ENCODE measurements at regions not wholly inside any gene's neighbourhood (a gene's known extent, or its start where the extent isn't known, plus 50 kb on each side); places are given as distances from the start of the nearest gene placed in this dataset.

GRCh38 chr22:49566141-49566541 lies 261.5 kb downstream of the BRD1 start:
- TF ChIP-seq, protein P1, sequence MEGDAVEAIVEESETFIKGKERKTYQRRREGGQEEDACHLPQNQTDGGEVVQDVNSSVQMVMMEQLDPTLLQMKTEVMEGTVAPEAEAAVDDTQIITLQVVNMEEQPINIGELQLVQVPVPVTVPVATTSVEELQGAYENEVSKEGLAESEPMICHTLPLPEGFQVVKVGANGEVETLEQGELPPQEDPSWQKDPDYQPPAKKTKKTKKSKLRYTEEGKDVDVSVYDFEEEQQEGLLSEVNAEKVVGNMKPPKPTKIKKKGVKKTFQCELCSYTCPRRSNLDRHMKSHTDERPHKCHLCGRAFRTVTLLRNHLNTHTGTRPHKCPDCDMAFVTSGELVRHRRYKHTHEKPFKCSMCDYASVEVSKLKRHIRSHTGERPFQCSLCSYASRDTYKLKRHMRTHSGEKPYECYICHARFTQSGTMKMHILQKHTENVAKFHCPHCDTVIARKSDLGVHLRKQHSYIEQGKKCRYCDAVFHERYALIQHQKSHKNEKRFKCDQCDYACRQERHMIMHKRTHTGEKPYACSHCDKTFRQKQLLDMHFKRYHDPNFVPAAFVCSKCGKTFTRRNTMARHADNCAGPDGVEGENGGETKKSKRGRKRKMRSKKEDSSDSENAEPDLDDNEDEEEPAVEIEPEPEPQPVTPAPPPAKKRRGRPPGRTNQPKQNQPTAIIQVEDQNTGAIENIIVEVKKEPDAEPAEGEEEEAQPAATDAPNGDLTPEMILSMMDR (IDR thresholded peaks at IDR 0.05; ENCODE audit: insufficient read depth, missing control alignments) = no peak
- FAIRE-seq = no peak
- DNase-seq (ENCODE audit: insufficient read length, low spot score) = no peak

DNA sequence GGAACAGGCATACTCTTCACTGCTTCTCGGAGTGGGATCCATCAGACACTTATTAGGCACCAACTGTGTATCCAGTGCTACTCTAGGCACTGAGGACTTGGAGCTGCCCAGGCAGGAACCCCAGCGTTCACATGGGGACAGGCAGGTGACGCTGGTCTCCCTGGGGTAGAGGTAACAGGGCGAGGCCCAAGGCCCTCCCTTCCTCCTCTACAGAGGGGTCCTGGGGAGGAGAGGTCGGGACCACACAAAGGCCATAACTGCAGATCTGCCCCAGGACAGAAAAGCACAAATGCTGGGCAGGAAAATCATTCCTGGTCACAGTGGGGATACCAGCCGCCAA lies 262.2 kb downstream of the BRD1 start:
- TF ChIP-seq, protein P1 (IDR thresholded peaks at IDR 0.05; ENCODE audit: insufficient read depth, missing control alignments) = no peak
- no peak for DNase-seq (ENCODE audit: insufficient read length, low spot score)
- FAIRE-seq = no peak

- TF ChIP-seq, protein P1 (IDR thresholded peaks at IDR 0.05; ENCODE audit: insufficient read depth, missing control alignments) = no peak
- no peak for FAIRE-seq
- no peak for DNase-seq (ENCODE audit: insufficient read length, low spot score)
Observed at GRCh38 chr22:49564666-49565515, 262.8 kb downstream of the BRD1 start.

GRCh38 chr22:49564054-49564453 lies 263.6 kb downstream of the BRD1 start:
- TF ChIP-seq, protein P1 (IDR thresholded peaks at IDR 0.05; ENCODE audit: insufficient read depth, missing control alignments) = no peak
- DNase-seq (ENCODE audit: insufficient read length, low spot score) (no peak), FAIRE-seq (no peak)

- DNase-seq (ENCODE audit: insufficient read length, low spot score) = no peak
- TF ChIP-seq, protein P1 (IDR thresholded peaks at IDR 0.05; ENCODE audit: insufficient read depth, missing control alignments) = no peak
- FAIRE-seq = no peak
Observed at GRCh38 chr22:49562685-49563249, 264.9 kb downstream of the BRD1 start.

- FAIRE-seq = no peak
- no peak for DNase-seq (ENCODE audit: insufficient read length, low spot score)
- TF ChIP-seq, protein P1 (IDR thresholded peaks at IDR 0.05; ENCODE audit: insufficient read depth, missing control alignments) = no peak
Observed at GRCh38 chr22:49561976-49562375, 265.7 kb downstream of the BRD1 start.

DNA sequence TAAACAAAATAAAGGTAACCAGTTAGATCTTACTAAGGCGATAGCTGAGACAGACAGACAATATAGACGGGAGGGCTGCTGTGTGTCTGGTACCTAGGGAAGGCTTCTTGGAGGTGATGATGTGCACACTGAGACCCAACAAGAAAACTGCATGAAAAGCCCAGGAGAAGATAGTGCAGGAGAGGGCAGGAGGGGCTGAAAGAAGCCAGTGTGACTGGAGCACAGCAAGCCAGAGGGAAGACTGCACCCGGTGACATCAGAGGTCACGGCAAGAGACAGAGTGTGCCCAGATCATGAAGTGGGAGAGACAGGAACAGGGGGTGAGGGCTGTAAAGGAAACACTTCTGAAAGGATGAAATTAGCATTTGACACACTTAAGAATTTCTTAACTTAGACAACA lies 266.3 kb downstream of the BRD1 start:
- no peak for FAIRE-seq
- TF ChIP-seq, protein P1 (IDR thresholded peaks at IDR 0.05; ENCODE audit: insufficient read depth, missing control alignments) = no peak
- no peak for DNase-seq (ENCODE audit: insufficient read length, low spot score)

Data from D721Med (cell line).